Neural crest cell (in vitro differentiated cells): ENCODE measurements at regions not wholly inside any gene's neighbourhood (a gene's known extent, or its start where the extent isn't known, plus 50 kb on each side); places are given as distances from the start of the nearest gene placed in this dataset.

Experiments used
- DNase-seq: peaks from one replicate; pipeline ENCODE4 v3.0.0; 2021; ENCODE audit warnings: low read depth, mixed read lengths, low spot score
- H3K27ac Mint-ChIP-seq: one replicate; pipeline ENCODE4 v1.8.0; 2021; ENCODE audit warnings: mild to moderate bottlenecking, mixed read lengths; ENCODE audit not compliant: unreplicated experiment
- H3K27me3 Mint-ChIP-seq: 2 replicates; pipeline ENCODE4 v1.8.0; 2021; ENCODE audit warnings: low read depth, mild to moderate bottlenecking, mixed read lengths
- H3K36me3 Mint-ChIP-seq: 2 replicates; pipeline ENCODE4 v1.8.0; 2021; ENCODE audit warnings: low read depth, mild to moderate bottlenecking, mixed read lengths
- H3K4me1 Mint-ChIP-seq: 2 replicates; pipeline ENCODE4 v1.8.0; 2021; ENCODE audit warnings: mixed read lengths
- H3K4me3 Mint-ChIP-seq: one replicate; pipeline ENCODE4 v1.8.0; 2021; ENCODE audit warnings: mild to moderate bottlenecking, mixed read lengths
- H3K9me3 Mint-ChIP-seq: 2 replicates; pipeline ENCODE4 v1.8.0; 2021; ENCODE audit warnings: mixed read lengths
- CTCF ChIP-seq: fragments of 200-600 bp; sonication (generic); conservative IDR thresholded peaks from 2 replicates; pipeline ENCODE4 v1.5.0; 2021; ENCODE audit warnings: antibody characterized with exemption, mild to moderate bottlenecking

GRCh38 chr5:71977311-71977710 is 130.0 kb upstream of the MAP1B start:
- no peak overlapping the region for H3K27ac Mint-ChIP-seq
- H3K4me1 Mint-ChIP-seq = peaks cover 7% of the 10 kb centered on the region
- DNase-seq = no peak
- H3K27me3 Mint-ChIP-seq = no peaks in the 10 kb centered on the region
- H3K36me3 Mint-ChIP-seq = no peaks in the 10 kb centered on the region
- no peak for TF ChIP-seq CTCF
- H3K9me3 Mint-ChIP-seq = peaks cover 10% of the 10 kb centered on the region
- H3K4me3 Mint-ChIP-seq = no peak overlapping the region

GRCh38 chr5:71978216-71978615 is 129.1 kb upstream of the MAP1B start:
- TF ChIP-seq CTCF = no peak

GRCh38 chr5:71982717-71983395 is 124.4 kb upstream of the MAP1B start:
- peaks cover 14% of the 10 kb centered on the region for H3K9me3 Mint-ChIP-seq
- H3K36me3 Mint-ChIP-seq = peaks cover 5% of the 10 kb centered on the region
- no peaks in the 10 kb centered on the region for H3K27me3 Mint-ChIP-seq
- no peak for TF ChIP-seq CTCF
- no peak overlapping the region for H3K4me3 Mint-ChIP-seq
- H3K4me1 Mint-ChIP-seq = peaks cover 2% of the 10 kb centered on the region
- DNase-seq = no peak
- no peak overlapping the region for H3K27ac Mint-ChIP-seq

More at GRCh38 chr5:71978216-71978615, 129.1 kb upstream of the MAP1B start:
- peaks cover 4% of the 10 kb centered on the region for H3K36me3 Mint-ChIP-seq
- H3K4me3 Mint-ChIP-seq = no peak overlapping the region
- H3K27ac Mint-ChIP-seq = no peak overlapping the region
- peaks cover 7% of the 10 kb centered on the region for H3K4me1 Mint-ChIP-seq
- no peak for DNase-seq
- no peaks in the 10 kb centered on the region for H3K27me3 Mint-ChIP-seq
- H3K9me3 Mint-ChIP-seq = peaks cover 12% of the 10 kb centered on the region

- H3K36me3 Mint-ChIP-seq = peaks cover 5% of the 10 kb centered on the region
- DNase-seq = no peak
- H3K4me3 Mint-ChIP-seq = no peak overlapping the region
- no peak overlapping the region for H3K27ac Mint-ChIP-seq
- H3K4me1 Mint-ChIP-seq = no peaks in the 10 kb centered on the region
- H3K9me3 Mint-ChIP-seq = peaks cover 10% of the 10 kb centered on the region
- no peak for TF ChIP-seq CTCF
- H3K27me3 Mint-ChIP-seq = no peaks in the 10 kb centered on the region
Observed at GRCh38 chr5:71986101-71986500, 121.2 kb upstream of the MAP1B start.

- no peaks in the 10 kb centered on the region for H3K4me1 Mint-ChIP-seq
- TF ChIP-seq CTCF = no peak
- no peaks in the 10 kb centered on the region for H3K27me3 Mint-ChIP-seq
- no peaks in the 10 kb centered on the region for H3K9me3 Mint-ChIP-seq
- H3K36me3 Mint-ChIP-seq = no peaks in the 10 kb centered on the region
- H3K4me3 Mint-ChIP-seq = no peak overlapping the region
- no peak for DNase-seq
- no peak overlapping the region for H3K27ac Mint-ChIP-seq
Observed at GRCh38 chr5:71988808-71989207, 118.5 kb upstream of the MAP1B start.
